ENCODE measurements at regions not wholly inside any gene's neighbourhood (a gene's known extent, or its start where the extent isn't known, plus 50 kb on each side); places are given as distances from the start of the nearest gene placed in this dataset.
"Not testable (repeated sequence)": the region's sequence is repeated elsewhere in the genome, so short reads cannot be mapped to it uniquely, and the experiment has no call there.

DNA sequence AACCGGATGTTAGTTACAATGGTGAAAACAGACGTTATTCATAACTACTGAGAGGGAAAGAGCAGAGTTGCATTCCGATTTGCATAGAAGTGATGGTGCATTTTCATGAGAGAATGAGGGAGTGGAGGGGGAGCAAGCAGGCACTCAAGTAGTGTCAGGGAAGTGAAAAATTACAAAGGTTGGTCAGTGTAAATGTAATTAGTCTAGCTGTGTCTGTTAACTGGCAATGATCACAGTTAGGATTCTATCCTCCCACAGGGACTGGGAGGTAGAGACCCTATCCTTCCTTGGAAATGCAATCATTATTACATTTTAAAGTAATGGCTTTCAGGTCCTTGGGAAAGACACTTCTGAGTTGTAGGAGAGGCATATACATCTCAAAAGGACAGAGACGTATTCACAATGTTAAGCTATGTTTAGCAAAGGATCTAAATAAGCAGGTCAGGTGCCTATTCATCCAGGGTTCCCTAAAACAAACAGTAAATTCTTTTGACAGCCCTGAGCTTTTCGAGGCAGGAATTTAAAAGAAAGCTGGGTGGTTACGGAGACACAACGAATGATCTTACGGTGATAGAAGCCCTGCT is 1671.8 kb upstream of the DDX18 start:
- WGBS, 2 donors: 24 to 28% methylated on average over 8 of the region's 8 CpGs
- H3K9me3 ChIP-seq (ENCODE audit: control insufficient read depth, low read length): no peaks in the 10 kb centered on the region
- no peaks in the 10 kb centered on the region for H3K27me3 ChIP-seq (ENCODE audit: control insufficient read depth in 1 of 2, insufficient read depth in 2 of 2, low read length in 1 of 2)
- no peak for ATAC-seq (ENCODE audit: low FRiP score)
- no peak for DNase-seq
- no peaks in the 10 kb centered on the region for H3K4me1 ChIP-seq (ENCODE audit: control insufficient read depth in 1 of 2, insufficient read depth in 2 of 2, low read length in 2 of 2)
- H3K4me3 ChIP-seq (ENCODE audit: low read length in 2 of 2): no peak overlapping the region
- H3K27ac ChIP-seq (ENCODE audit: low read depth in 1 of 2, low read length in 2 of 2): no peak overlapping the region
- no peaks in the 10 kb centered on the region for H3K36me3 ChIP-seq (ENCODE audit: control insufficient read depth in 1 of 2, insufficient read depth in 2 of 2, low read length in 1 of 2)
- intact Hi-C loops (cut with DNase I): no loop called here

- WGBS, 2 donors: 77 to 78% methylated on average over 4 of the region's 4 CpGs
- Histone ChIP-seq H3K4me3 (ENCODE audit: low read length in 2 of 2) (no peak overlapping the region), H3K27ac (ENCODE audit: low read depth in 1 of 2, low read length in 2 of 2) (no peak overlapping the region), H3K27me3 (ENCODE audit: control insufficient read depth in 1 of 2, insufficient read depth in 2 of 2, low read length in 1 of 2) (no peaks in the 10 kb centered on the region), H3K36me3 (ENCODE audit: control insufficient read depth in 1 of 2, insufficient read depth in 2 of 2, low read length in 1 of 2) (no peaks in the 10 kb centered on the region), H3K4me1 (ENCODE audit: control insufficient read depth in 1 of 2, insufficient read depth in 2 of 2, low read length in 2 of 2) (no peaks in the 10 kb centered on the region), H3K9me3 (ENCODE audit: control insufficient read depth, low read length) (peaks cover under 1% of the 10 kb centered on the region)
- intact Hi-C loops (cut with DNase I): no loop called here
- no peak for DNase-seq
- no peak for ATAC-seq (ENCODE audit: low FRiP score)
Measured at GRCh38 chr2:116145031-116145430, 1669.5 kb upstream of the DDX18 start.

GRCh38 chr2:116148361-116148760 is 1666.1 kb upstream of the DDX18 start:
- H3K27me3 ChIP-seq (ENCODE audit: control insufficient read depth in 1 of 2, insufficient read depth in 2 of 2, low read length in 1 of 2): no peaks in the 10 kb centered on the region
- no peak overlapping the region for H3K4me3 ChIP-seq (ENCODE audit: low read length in 2 of 2)
- intact Hi-C loops (cut with DNase I): no loop called here
- H3K27ac ChIP-seq (ENCODE audit: low read depth in 1 of 2, low read length in 2 of 2): no peak overlapping the region
- H3K4me1 ChIP-seq (ENCODE audit: control insufficient read depth in 1 of 2, insufficient read depth in 2 of 2, low read length in 2 of 2): no peaks in the 10 kb centered on the region
- H3K36me3 ChIP-seq (ENCODE audit: control insufficient read depth in 1 of 2, insufficient read depth in 2 of 2, low read length in 1 of 2): no peaks in the 10 kb centered on the region
- DNase-seq: no peak
- peaks cover 4% of the 10 kb centered on the region for H3K9me3 ChIP-seq (ENCODE audit: control insufficient read depth, low read length)
- no peak for ATAC-seq (ENCODE audit: low FRiP score)

DNA sequence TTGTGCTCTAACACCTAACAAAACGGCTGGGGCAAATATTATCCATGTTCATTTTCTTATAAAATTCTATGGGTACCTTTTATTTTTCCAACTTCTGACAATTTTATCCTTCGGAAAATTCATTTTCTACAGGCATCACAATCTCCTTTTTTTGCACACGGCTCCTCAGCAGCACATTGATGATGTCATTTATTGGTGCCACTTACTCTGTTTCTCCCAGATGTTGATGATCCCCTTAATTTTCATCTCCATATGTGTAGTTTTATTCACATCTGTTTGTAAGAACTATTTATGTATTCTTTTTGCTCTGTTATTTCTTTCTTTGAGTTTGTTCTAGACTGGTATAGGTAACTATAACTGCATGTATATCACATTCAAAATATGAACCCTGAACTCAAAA is 1660.8 kb upstream of the DDX18 start:
- H3K9me3 ChIP-seq (ENCODE audit: control insufficient read depth, low read length): peaks cover 4% of the 10 kb centered on the region
- intact Hi-C loops (cut with DNase I): no loop called here
- H3K27me3 ChIP-seq (ENCODE audit: control insufficient read depth in 1 of 2, insufficient read depth in 2 of 2, low read length in 1 of 2): no peaks in the 10 kb centered on the region
- 61 to 71% methylated on average over 3 of the region's 3 CpGs for WGBS, 2 donors
- DNase-seq: no peak
- H3K36me3 ChIP-seq (ENCODE audit: control insufficient read depth in 1 of 2, insufficient read depth in 2 of 2, low read length in 1 of 2): no peaks in the 10 kb centered on the region
- H3K4me3 ChIP-seq (ENCODE audit: low read length in 2 of 2): no peak overlapping the region
- H3K4me1 ChIP-seq (ENCODE audit: control insufficient read depth in 1 of 2, insufficient read depth in 2 of 2, low read length in 2 of 2): no peaks in the 10 kb centered on the region
- H3K27ac ChIP-seq (ENCODE audit: low read depth in 1 of 2, low read length in 2 of 2): no peak overlapping the region
- no peak for ATAC-seq (ENCODE audit: low FRiP score)

GRCh38 chr2:116160657-116161056 is 1653.8 kb upstream of the DDX18 start:
- no peaks in the 10 kb centered on the region for H3K4me1 ChIP-seq (ENCODE audit: control insufficient read depth in 1 of 2, insufficient read depth in 2 of 2, low read length in 2 of 2)
- H3K27me3 ChIP-seq (ENCODE audit: control insufficient read depth in 1 of 2, insufficient read depth in 2 of 2, low read length in 1 of 2): no peaks in the 10 kb centered on the region
- 68 to 75% methylated on average over 5 of the region's 5 CpGs for WGBS, 2 donors
- no peak overlapping the region for H3K4me3 ChIP-seq (ENCODE audit: low read length in 2 of 2)
- intact Hi-C loops (cut with DNase I): no loop called here
- peaks cover 4% of the 10 kb centered on the region for H3K9me3 ChIP-seq (ENCODE audit: control insufficient read depth, low read length)
- no peaks in the 10 kb centered on the region for H3K36me3 ChIP-seq (ENCODE audit: control insufficient read depth in 1 of 2, insufficient read depth in 2 of 2, low read length in 1 of 2)
- DNase-seq: no peak
- ATAC-seq (ENCODE audit: low FRiP score): no peak
- no peak overlapping the region for H3K27ac ChIP-seq (ENCODE audit: low read depth in 1 of 2, low read length in 2 of 2)

- peaks cover 4% of the 10 kb centered on the region for H3K9me3 ChIP-seq (ENCODE audit: control insufficient read depth, low read length)
- H3K27ac ChIP-seq (ENCODE audit: low read depth in 1 of 2, low read length in 2 of 2): no peak overlapping the region
- no peaks in the 10 kb centered on the region for H3K27me3 ChIP-seq (ENCODE audit: control insufficient read depth in 1 of 2, insufficient read depth in 2 of 2, low read length in 1 of 2)
- no peak for ATAC-seq (ENCODE audit: low FRiP score)
- no peak overlapping the region for H3K4me3 ChIP-seq (ENCODE audit: low read length in 2 of 2)
- H3K4me1 ChIP-seq (ENCODE audit: control insufficient read depth in 1 of 2, insufficient read depth in 2 of 2, low read length in 2 of 2): no peaks in the 10 kb centered on the region
- WGBS, 2 donors: 87 to 97% methylated on average over 2 of the region's 2 CpGs
- intact Hi-C loops (cut with DNase I): no loop called here
- no peaks in the 10 kb centered on the region for H3K36me3 ChIP-seq (ENCODE audit: control insufficient read depth in 1 of 2, insufficient read depth in 2 of 2, low read length in 1 of 2)
- DNase-seq: no peak
Measured at GRCh38 chr2:116162395-116162794, 1652.1 kb upstream of the DDX18 start.

GRCh38 chr2:116167107-116167506 is 1647.4 kb upstream of the DDX18 start:
- Histone ChIP-seq H3K27me3 (ENCODE audit: control insufficient read depth in 1 of 2, insufficient read depth in 2 of 2, low read length in 1 of 2) (no peaks in the 10 kb centered on the region), H3K36me3 (ENCODE audit: control insufficient read depth in 1 of 2, insufficient read depth in 2 of 2, low read length in 1 of 2) (no peaks in the 10 kb centered on the region), H3K27ac (ENCODE audit: low read depth in 1 of 2, low read length in 2 of 2) (no peak overlapping the region), H3K4me3 (ENCODE audit: low read length in 2 of 2) (no peak overlapping the region), H3K9me3 (ENCODE audit: control insufficient read depth, low read length) (peaks cover 1% of the 10 kb centered on the region), H3K4me1 (ENCODE audit: control insufficient read depth in 1 of 2, insufficient read depth in 2 of 2, low read length in 2 of 2) (no peaks in the 10 kb centered on the region)
- intact Hi-C loops (cut with DNase I): no loop called here
- no peak for ATAC-seq (ENCODE audit: low FRiP score)
- DNase-seq: no peak

- H3K4me1 ChIP-seq (ENCODE audit: control insufficient read depth in 1 of 2, insufficient read depth in 2 of 2, low read length in 2 of 2): no peaks in the 10 kb centered on the region
- no peak for ATAC-seq (ENCODE audit: low FRiP score)
- H3K36me3 ChIP-seq (ENCODE audit: control insufficient read depth in 1 of 2, insufficient read depth in 2 of 2, low read length in 1 of 2): no peaks in the 10 kb centered on the region
- no peak overlapping the region for H3K27ac ChIP-seq (ENCODE audit: low read depth in 1 of 2, low read length in 2 of 2)
- H3K9me3 ChIP-seq (ENCODE audit: control insufficient read depth, low read length): no peaks in the 10 kb centered on the region
- WGBS, 2 donors: 27% methylated on average over 3 of the region's 3 CpGs
- DNase-seq: no peak
- intact Hi-C loops (cut with DNase I): no loop called here
- H3K4me3 ChIP-seq (ENCODE audit: low read length in 2 of 2): no peak overlapping the region
- H3K27me3 ChIP-seq (ENCODE audit: control insufficient read depth in 1 of 2, insufficient read depth in 2 of 2, low read length in 1 of 2): no peaks in the 10 kb centered on the region
Measured at GRCh38 chr2:116180072-116180471, 1634.4 kb upstream of the DDX18 start.

DNA sequence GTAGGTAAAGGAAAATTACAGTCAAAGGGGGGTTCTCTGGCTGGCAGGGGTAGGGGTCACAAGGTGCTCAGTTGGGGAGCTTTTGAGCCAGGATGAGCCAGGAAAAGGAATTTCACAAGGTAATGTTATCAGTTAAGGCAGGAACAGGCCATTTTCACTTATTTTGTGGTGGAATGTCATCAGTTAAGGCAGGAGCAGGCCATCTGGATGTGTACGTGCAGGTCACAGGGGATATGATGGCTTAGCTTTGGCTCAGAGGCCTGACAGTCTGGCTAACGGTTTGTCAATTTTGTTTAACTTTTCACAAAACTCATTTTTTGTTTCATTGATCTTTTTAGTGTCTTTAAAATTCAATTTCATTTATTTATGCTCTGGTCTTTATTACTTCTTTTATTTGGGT is 1623.8 kb upstream of the DDX18 start:
- 59 to 70% methylated on average over 2 of the region's 2 CpGs for WGBS, 2 donors
- H3K4me1 ChIP-seq (ENCODE audit: control insufficient read depth in 1 of 2, insufficient read depth in 2 of 2, low read length in 2 of 2): not testable (repeated sequence)

More for the DNA sequence above, 1623.8 kb upstream of the DDX18 start:
- ATAC-seq (ENCODE audit: low FRiP score); intact Hi-C loops (cut with DNase I); H3K27me3 ChIP-seq (ENCODE audit: control insufficient read depth in 1 of 2, insufficient read depth in 2 of 2, low read length in 1 of 2); H3K9me3 ChIP-seq (ENCODE audit: control insufficient read depth, low read length); H3K4me3 ChIP-seq (ENCODE audit: low read length in 2 of 2); H3K36me3 ChIP-seq (ENCODE audit: control insufficient read depth in 1 of 2, insufficient read depth in 2 of 2, low read length in 1 of 2); DNase-seq; H3K27ac ChIP-seq (ENCODE audit: low read depth in 1 of 2, low read length in 2 of 2): not testable (repeated sequence)

All from aorta (tissue), 5 donors.